Central memory CD8-positive, alpha-beta T cell (primary cell): ENCODE measurements at regions not wholly inside any gene's neighbourhood (a gene's known extent, or its start where the extent isn't known, plus 50 kb on each side); places are given as distances from the start of the nearest gene placed in this dataset.
"Not testable (repeated sequence)": the region's sequence is repeated elsewhere in the genome, so short reads cannot be mapped to it uniquely, and the experiment has no call there.

Source experiments
- ATAC-seq: fragments of 150-1000 bp; cut with Tn5 transposase; replicated peaks from 2 replicates; pipeline ENCODE4 v1.10.0; 2022; ENCODE audit warnings: mild to moderate bottlenecking, moderate FRiP score, moderate number of reproducible peaks; ENCODE audit not compliant: poor library complexity, severe bottlenecking; ENCODE audit errors: extremely low read depth
- DNase-seq, 2 donors: peaks; one replicate each; pipeline ENCODE4 v3.0.0; 2021; ENCODE audit warnings: low spot score in 2 of 2
- H3K27ac Mint-ChIP-seq: one replicate; pipeline ENCODE4 v1.8.0; 2022; ENCODE audit warnings: low read depth, mild to moderate bottlenecking, moderate library complexity, mixed read lengths
- H3K27me3 Mint-ChIP-seq: one replicate; pipeline ENCODE4 v1.8.0; 2022; ENCODE audit warnings: mixed read lengths
- H3K36me3 Mint-ChIP-seq: one replicate; pipeline ENCODE4 v1.8.0; 2022; ENCODE audit warnings: mild to moderate bottlenecking, moderate library complexity, mixed read lengths; ENCODE audit not compliant: insufficient read depth
- H3K4me1 Mint-ChIP-seq: one replicate; pipeline ENCODE4 v1.8.0; 2022; ENCODE audit warnings: mixed read lengths
- H3K4me3 Mint-ChIP-seq: one replicate; pipeline ENCODE4 v1.8.0; 2022; ENCODE audit warnings: mild to moderate bottlenecking, moderate library complexity, mixed read lengths
- H3K9me3 Mint-ChIP-seq: one replicate; pipeline ENCODE4 v1.8.0; 2022; ENCODE audit warnings: mixed read lengths

DNA sequence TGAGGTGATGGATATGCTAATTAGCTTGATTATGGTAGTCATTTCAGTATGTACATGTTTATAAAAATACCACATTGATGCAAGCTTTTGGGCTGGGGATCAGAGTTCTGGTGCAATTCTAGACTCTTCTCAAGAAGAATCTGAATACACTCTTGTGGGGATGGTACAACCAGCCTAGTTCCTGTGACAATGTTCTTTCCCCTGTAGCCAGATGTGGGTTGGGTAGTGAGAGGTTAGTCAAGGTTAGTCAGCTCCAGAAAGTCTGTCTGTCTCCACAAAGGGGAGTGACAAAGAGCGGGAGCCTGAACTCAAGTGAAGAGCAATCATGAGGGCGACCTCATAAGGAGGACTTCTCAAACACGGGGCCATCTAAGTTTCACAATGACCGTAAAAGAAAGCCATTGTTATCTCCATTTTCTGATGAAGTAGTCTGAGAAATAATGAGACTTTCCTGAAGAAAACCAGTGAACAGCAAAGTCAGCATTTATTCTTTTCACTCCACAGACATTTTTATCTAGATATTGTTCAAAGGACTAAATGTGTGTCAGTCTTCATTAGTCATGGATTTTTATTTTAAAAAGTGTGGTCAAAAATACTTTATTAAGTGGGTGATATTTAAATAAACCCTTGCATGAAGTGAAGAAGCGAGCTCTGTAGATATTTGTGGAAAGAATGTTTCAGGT lies 209.5 kb downstream of the SPATA31A6 start:
- H3K27ac Mint-ChIP-seq, H3K4me1 Mint-ChIP-seq, H3K27me3 Mint-ChIP-seq, ATAC-seq, H3K4me3 Mint-ChIP-seq, H3K36me3 Mint-ChIP-seq, DNase-seq, H3K9me3 Mint-ChIP-seq: not testable (repeated sequence)

DNA sequence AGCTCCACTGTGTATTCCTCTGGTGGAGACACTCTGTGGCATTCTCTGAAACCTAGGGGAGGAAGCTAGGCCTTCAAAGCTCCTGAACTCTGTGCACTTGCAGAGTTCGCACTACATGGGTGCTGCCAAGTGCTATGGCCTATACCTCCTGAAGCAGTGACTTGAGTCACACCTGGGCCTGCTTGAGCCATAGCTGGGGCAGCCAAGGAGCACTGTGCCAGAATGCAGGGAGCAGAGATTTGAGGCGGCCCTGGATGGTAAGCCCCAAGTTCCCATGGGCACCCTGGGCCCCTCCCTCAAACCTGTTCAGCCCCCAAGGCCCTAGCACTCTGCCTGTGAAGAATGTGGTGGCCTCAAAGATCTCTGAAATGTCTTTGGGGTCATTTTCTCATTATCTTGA lies 212.9 kb downstream of the SPATA31A6 start:
- no peak for DNase-seq
- no peak for ATAC-seq
- Mint-ChIP-seq H3K27me3 (no peaks in the 10 kb centered on the region), H3K27ac (no peak overlapping the region), H3K9me3 (no peaks in the 10 kb centered on the region), H3K36me3 (no peaks in the 10 kb centered on the region), H3K4me3 (no peak overlapping the region), H3K4me1 (no peaks in the 10 kb centered on the region)

DNA sequence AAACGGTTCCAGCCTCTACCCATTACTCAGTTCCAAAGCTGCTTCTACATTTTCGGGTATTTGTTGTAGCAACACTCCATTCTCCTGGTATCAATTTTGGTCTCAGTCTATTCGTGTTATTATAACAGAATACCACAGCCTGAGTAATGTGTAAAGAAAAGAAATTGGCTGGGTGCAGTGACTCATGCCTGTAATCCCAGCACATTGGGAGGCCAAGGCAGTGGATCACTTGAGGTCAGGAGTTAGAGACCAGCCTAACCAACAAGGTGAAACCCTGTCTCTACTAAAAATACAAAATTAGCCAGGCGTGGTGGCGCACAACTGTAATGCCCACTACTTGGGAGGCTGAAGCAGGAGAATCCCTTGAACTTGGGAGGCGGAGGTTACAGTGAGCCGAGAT lies 213.9 kb downstream of the SPATA31A6 start:
- not testable (repeated sequence) for DNase-seq, H3K27me3 Mint-ChIP-seq, ATAC-seq, H3K4me1 Mint-ChIP-seq, H3K4me3 Mint-ChIP-seq, H3K9me3 Mint-ChIP-seq, H3K27ac Mint-ChIP-seq, H3K36me3 Mint-ChIP-seq

DNA sequence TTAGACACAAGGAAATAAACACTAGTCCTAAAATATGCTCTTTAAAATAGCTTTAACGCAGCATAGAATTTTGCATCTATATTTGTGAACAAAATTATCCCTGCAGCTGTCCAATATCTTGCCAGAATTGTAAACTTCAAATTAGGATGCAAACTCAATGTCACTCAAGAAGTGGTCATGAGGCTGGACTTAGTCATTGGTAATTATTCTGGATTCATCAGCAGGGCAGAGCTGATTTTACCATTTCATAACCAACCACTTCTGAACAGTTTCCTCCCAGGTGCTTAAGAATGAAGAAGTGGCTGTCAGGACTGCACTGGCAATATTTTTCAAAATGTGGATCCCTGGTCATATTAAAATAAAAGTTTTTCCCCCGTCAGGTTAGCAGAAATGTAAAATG lies 219.5 kb downstream of the SPATA31A6 start:
- H3K36me3 Mint-ChIP-seq, H3K27ac Mint-ChIP-seq, H3K4me1 Mint-ChIP-seq, H3K27me3 Mint-ChIP-seq, H3K4me3 Mint-ChIP-seq, H3K9me3 Mint-ChIP-seq, DNase-seq, ATAC-seq: not testable (repeated sequence)

DNA sequence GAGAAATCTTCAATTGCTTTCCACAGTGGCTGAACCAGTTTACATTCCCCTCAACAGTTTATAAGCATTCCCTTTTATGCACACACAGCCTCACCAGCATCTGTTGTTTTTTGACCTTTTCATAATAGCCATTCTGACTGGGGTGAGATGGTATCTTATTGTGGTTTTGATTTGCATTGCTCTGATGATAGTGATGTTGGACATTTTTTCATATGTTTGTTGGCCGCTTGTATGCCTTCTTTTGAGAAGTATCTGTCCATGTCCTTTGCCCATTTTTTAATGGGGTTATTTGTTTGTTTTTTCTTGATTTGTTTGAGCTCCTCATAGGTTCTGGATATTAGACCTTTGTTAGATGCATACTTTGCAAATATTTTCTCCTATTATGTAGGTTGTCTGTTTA lies 226.1 kb downstream of the SPATA31A6 start:
- H3K9me3 Mint-ChIP-seq, H3K27ac Mint-ChIP-seq, H3K36me3 Mint-ChIP-seq, H3K4me1 Mint-ChIP-seq, DNase-seq, H3K27me3 Mint-ChIP-seq, H3K4me3 Mint-ChIP-seq, ATAC-seq: not testable (repeated sequence)

DNA sequence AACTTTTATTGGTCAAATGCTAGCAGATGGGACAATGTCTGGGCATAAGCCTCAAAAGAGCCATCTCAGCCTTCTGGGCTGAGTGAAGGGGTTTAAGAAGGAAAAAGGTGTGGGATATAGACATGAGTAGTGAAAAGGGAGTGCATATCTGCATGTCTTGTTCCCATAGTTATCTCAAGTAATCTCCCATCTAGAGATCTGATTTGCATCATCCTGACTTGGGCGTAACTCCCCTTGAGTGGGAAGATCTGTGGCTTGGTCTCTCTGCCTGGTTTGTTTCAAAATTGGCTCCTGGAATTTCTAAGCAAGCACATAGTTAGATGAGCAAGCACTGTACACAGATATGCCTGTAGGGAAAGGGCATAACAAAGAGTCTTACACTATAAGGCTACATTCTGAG lies 228.9 kb downstream of the SPATA31A6 start:
- H3K9me3 Mint-ChIP-seq, DNase-seq, H3K4me3 Mint-ChIP-seq, ATAC-seq, H3K27me3 Mint-ChIP-seq, H3K36me3 Mint-ChIP-seq, H3K4me1 Mint-ChIP-seq, H3K27ac Mint-ChIP-seq: not testable (repeated sequence)

DNA sequence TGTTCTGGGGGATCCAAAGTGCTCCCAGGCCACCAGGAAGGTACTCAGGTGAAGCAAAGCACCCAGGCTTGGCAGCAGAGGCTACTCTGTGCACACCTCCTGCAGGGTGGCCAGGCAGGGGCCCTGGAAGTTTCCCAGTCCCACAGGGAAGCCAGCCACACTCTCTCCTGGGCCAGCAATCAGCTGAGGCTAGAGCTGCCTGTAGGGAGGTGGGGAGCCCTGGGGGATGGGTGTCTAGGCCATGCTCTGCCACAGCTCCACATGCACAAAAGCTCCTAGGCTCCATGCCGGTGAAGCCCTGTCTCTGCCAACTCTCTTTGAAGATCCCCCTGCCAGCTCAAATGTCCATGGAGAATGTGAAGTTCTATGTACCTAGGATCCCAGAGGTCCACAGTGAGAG lies 231.4 kb downstream of the SPATA31A6 start:
- not testable (repeated sequence) for H3K36me3 Mint-ChIP-seq, ATAC-seq, DNase-seq, H3K4me3 Mint-ChIP-seq, H3K27ac Mint-ChIP-seq, H3K27me3 Mint-ChIP-seq, H3K4me1 Mint-ChIP-seq, H3K9me3 Mint-ChIP-seq

DNA sequence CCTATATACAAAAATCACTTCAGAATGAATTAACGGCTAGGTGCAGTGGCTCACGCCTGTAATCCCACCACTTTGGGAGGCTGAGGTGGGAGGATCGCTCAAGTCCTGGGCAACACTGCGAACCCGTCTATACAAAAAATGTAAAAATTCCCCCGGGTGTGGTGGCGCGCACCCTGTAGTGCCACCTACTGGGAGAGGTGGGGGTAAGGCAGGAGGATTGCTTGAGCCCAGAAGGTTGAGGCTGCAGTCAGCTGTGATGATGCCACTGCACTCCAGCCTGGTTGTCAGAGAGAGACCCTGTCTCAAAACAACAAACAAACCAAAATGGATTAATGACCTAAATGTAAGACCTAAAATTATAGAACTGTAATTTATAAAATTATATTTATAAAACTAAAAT lies 236.2 kb downstream of the SPATA31A6 start:
- DNase-seq, H3K36me3 Mint-ChIP-seq, ATAC-seq: not testable (repeated sequence)

DNA sequence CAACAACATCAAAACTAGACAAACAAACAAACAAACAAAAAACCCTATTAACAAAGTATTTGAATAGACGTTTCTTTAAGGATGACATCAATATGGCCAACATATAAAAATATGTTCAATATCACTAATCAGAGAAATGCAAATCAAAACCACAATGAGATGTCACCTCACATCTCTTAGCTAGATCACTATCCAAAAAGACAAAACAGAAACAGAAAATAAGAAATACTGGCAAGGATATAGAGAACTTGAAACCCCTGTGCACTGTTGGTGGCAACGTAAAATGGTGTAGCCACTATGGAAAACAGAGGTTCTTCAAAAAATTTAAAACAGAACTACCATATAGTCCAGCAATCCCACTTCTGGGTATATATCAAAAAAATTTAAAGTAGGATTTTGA lies 236.9 kb downstream of the SPATA31A6 start:
- DNase-seq, H3K9me3 Mint-ChIP-seq, H3K4me3 Mint-ChIP-seq, ATAC-seq, H3K36me3 Mint-ChIP-seq, H3K4me1 Mint-ChIP-seq, H3K27ac Mint-ChIP-seq, H3K27me3 Mint-ChIP-seq: not testable (repeated sequence)

More for the DNA sequence above, 236.2 kb downstream of the SPATA31A6 start:
- H3K9me3 Mint-ChIP-seq, H3K27ac Mint-ChIP-seq, H3K4me1 Mint-ChIP-seq, H3K4me3 Mint-ChIP-seq, H3K27me3 Mint-ChIP-seq: not testable (repeated sequence)

DNA sequence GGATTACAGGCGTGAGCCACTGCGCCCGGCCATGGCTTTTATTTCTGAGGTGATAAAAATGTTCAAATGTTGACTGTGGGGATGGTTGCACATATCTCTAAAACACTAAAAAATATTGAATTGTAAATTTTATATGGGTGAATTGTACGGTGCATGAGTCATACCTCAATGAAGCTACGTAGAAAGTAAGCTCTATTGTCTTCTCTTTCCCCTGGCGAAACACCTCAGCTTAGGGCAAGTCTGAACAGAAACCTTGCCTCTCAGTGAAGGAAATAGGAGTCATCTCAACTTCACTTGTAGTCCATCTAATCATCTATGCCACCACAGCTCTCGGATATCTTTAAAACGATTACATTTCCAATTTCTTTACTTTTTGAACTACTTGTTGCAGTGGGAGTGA lies 238.2 kb downstream of the SPATA31A6 start:
- H3K27ac Mint-ChIP-seq, H3K9me3 Mint-ChIP-seq, ATAC-seq: not testable (repeated sequence)

DNA sequence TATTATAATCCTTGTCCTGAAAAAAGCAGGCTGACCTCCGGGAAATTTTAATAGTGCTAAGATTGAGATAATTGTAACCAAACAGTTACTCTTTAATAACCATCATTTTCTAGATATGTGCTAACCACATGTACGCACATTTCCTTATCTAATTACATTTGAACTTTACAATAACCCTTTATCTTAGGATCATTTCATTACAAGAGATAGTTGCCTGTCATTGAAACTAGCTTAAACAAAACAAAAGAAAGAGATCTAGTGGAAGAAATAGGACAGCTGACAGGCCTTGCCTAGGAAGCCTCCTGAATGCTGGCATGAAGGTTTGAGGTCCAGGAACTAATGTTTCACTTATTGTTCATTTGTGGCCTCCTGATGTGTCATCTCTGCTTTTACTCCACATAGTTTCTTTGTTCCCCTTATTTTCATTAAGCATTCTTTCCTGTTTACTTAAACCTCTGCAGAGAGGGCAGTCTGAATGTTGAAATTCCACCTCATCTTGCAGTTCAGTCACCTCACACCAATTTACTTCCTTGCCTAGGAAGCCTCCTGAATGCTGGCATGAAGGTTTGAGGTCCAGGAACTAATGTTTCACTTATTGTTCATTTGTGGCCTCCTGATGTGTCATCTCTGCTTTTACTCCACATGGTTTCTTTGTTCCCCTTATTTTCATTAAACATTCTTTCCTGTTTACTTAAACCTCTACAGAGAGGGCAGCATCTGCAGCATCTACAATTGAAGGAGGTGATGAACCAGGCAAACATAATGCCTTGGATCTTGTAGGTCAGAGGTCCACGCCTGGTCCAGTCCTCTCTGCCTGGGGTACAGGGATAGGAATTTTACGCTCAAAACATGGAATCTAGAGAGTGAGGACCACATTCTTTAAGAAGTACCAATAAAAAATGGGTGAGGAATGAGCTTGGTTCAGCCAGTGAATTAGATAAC lies 247.5 kb downstream of the SPATA31A6 start:
- H3K27ac Mint-ChIP-seq, DNase-seq, H3K36me3 Mint-ChIP-seq, ATAC-seq, H3K4me3 Mint-ChIP-seq, H3K27me3 Mint-ChIP-seq, H3K9me3 Mint-ChIP-seq, H3K4me1 Mint-ChIP-seq: not testable (repeated sequence)

More for the DNA sequence above, 238.2 kb downstream of the SPATA31A6 start:
- H3K27me3 Mint-ChIP-seq, H3K4me1 Mint-ChIP-seq, DNase-seq, H3K4me3 Mint-ChIP-seq, H3K36me3 Mint-ChIP-seq: not testable (repeated sequence)

DNA sequence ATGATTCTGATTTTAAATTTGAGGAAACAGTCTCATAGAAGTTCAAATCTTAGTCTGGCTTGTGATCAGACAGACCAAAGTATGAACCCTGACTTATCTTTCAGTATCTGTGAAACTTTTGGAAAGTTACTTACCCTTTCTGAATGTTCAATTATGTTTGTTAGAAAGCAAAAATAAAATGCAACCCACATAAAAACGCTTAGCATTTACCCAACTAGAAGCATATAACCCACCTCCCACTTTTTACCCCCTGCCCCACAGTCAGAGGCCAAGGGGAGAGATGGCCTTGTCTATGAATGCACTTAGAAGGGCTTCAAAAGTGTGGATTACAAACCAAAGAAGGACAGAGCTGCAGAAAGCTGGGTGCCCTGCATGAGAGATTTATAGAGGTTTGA lies 248.2 kb downstream of the SPATA31A6 start:
- not testable (repeated sequence) for DNase-seq, H3K36me3 Mint-ChIP-seq, H3K4me1 Mint-ChIP-seq, H3K4me3 Mint-ChIP-seq, H3K27me3 Mint-ChIP-seq, ATAC-seq, H3K9me3 Mint-ChIP-seq, H3K27ac Mint-ChIP-seq
